ENCODE measurements at regions not wholly inside any gene's neighbourhood (a gene's known extent, or its start where the extent isn't known, plus 50 kb on each side); places are given as distances from the start of the nearest gene placed in this dataset.
"Not testable (repeated sequence)": the region's sequence is repeated elsewhere in the genome, so short reads cannot be mapped to it uniquely, and the experiment has no call there.

DNA sequence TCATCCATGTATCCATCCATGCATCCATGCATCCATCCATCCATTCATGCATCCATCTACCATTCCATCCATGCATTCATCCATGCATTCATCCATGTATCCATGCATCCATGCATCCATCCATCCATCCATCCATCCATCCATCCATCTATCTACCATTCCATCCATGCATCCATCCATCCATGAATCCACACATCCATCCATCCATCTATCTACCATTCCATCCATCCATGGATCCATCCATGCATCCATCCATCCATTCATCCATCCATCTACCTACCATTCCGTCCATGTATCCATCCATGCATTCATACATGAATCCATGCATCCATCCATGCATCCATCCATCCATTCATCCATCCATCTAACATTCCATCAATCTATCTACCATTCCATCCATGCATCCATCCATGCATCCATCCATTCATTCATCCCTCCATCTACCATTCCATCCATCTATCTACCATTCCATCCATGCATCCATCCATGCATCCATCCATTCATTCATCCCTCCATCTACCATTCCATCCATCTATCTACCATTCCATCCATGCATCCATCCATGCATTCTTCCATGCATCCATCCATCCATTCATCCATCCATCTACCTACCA, 257.2 kb downstream of the CRLF2 start:
- H4K20me1 ChIP-seq (ENCODE audit: control insufficient read depth, insufficient read depth); H3K4me2 ChIP-seq (ENCODE audit: control insufficient read depth, insufficient read depth); CTCF ChIA-PET; intact Hi-C loops (cut with micrococcal nuclease; ENCODE audit: unreplicated experiment); H3K9ac ChIP-seq (ENCODE audit: control insufficient read depth, insufficient read depth, low read length); SMC1A ChIA-PET (ENCODE audit: uncharacterized antibody, unreplicated experiment); RAD21 ChIA-PET (ENCODE audit: unreplicated experiment); ATAC-seq; POLR2A ChIA-PET; H3K79me2 ChIP-seq (ENCODE audit: control insufficient read depth, insufficient read depth, low read length); H3K27me3 ChIP-seq (replicated peaks in 1 of 2; ENCODE audit: control insufficient read depth in 2 of 2, insufficient read depth in 2 of 2, low read length in 1 of 2); H3K9me3 ChIP-seq (replicated peaks; ENCODE audit: control insufficient read depth, insufficient read depth, low read length); BruUV-seq (replicated peaks); H3K36me3 ChIP-seq (ENCODE audit: control insufficient read depth in 2 of 2, insufficient read depth in 2 of 2, low read length in 1 of 2); H3K4me1 ChIP-seq (ENCODE audit: control insufficient read depth, insufficient read depth, low read length); DNase-seq (ENCODE audit: low read depth, low spot score); H3K4me3 ChIP-seq; H2AFZ ChIP-seq (ENCODE audit: control insufficient read depth, low read depth, low read length); H3K27ac ChIP-seq (ENCODE audit: control insufficient read depth, insufficient read depth); in situ Hi-C loops (cut with MboI); FAIRE-seq: not testable (repeated sequence)
- 0% methylated on average over 1 of the region's 1 CpG for WGBS (ENCODE audit: insufficient coverage, insufficient replicate concordance, low lambda C conversion rate, missing lambda C conversion rate)

GRCh38 chrX:953879-954482, 258.5 kb downstream of the CRLF2 start:
- SMC1A ChIA-PET (ENCODE audit: uncharacterized antibody, unreplicated experiment), result no interaction called here
- Histone ChIP-seq H3K27ac (ENCODE audit: control insufficient read depth, insufficient read depth) (no peak overlapping the region), H3K4me1 (ENCODE audit: control insufficient read depth, insufficient read depth, low read length) (no peaks in the 10 kb centered on the region), H3K4me2 (ENCODE audit: control insufficient read depth, insufficient read depth) (no peak overlapping the region), H3K36me3 (ENCODE audit: control insufficient read depth in 2 of 2, insufficient read depth in 2 of 2, low read length in 1 of 2) (no peaks in the 10 kb centered on the region), H2AFZ (ENCODE audit: control insufficient read depth, low read depth, low read length) (no peak overlapping the region), H3K27me3 (replicated peaks in 1 of 2; ENCODE audit: control insufficient read depth in 2 of 2, insufficient read depth in 2 of 2, low read length in 1 of 2) (no peaks in the 10 kb centered on the region), H3K9me3 (replicated peaks; ENCODE audit: control insufficient read depth, insufficient read depth, low read length) (no peaks in the 10 kb centered on the region; the same call in 2 of the 3 replicates), H4K20me1 (ENCODE audit: control insufficient read depth, insufficient read depth) (no peaks in the 10 kb centered on the region), H3K79me2 (ENCODE audit: control insufficient read depth, insufficient read depth, low read length) (no peaks in the 10 kb centered on the region), H3K9ac (ENCODE audit: control insufficient read depth, insufficient read depth, low read length) (no peak overlapping the region), H3K4me3 (no peak overlapping the region)
- no peak for ATAC-seq
- DNase-seq (ENCODE audit: low read depth, low spot score), result no peak
- RAD21 ChIA-PET (ENCODE audit: unreplicated experiment), result no interaction called here
- TF ChIP-seq BCL3 (IDR thresholded peaks at IDR 0.05; ENCODE audit: borderline replicate concordance, insufficient read depth, low read depth, low read length, poor library complexity, severe bottlenecking), result no peak
- no peak for TF ChIP-seq ZNF592 (IDR thresholded peaks at IDR 0.05)
- TF ChIP-seq, protein P1, sequence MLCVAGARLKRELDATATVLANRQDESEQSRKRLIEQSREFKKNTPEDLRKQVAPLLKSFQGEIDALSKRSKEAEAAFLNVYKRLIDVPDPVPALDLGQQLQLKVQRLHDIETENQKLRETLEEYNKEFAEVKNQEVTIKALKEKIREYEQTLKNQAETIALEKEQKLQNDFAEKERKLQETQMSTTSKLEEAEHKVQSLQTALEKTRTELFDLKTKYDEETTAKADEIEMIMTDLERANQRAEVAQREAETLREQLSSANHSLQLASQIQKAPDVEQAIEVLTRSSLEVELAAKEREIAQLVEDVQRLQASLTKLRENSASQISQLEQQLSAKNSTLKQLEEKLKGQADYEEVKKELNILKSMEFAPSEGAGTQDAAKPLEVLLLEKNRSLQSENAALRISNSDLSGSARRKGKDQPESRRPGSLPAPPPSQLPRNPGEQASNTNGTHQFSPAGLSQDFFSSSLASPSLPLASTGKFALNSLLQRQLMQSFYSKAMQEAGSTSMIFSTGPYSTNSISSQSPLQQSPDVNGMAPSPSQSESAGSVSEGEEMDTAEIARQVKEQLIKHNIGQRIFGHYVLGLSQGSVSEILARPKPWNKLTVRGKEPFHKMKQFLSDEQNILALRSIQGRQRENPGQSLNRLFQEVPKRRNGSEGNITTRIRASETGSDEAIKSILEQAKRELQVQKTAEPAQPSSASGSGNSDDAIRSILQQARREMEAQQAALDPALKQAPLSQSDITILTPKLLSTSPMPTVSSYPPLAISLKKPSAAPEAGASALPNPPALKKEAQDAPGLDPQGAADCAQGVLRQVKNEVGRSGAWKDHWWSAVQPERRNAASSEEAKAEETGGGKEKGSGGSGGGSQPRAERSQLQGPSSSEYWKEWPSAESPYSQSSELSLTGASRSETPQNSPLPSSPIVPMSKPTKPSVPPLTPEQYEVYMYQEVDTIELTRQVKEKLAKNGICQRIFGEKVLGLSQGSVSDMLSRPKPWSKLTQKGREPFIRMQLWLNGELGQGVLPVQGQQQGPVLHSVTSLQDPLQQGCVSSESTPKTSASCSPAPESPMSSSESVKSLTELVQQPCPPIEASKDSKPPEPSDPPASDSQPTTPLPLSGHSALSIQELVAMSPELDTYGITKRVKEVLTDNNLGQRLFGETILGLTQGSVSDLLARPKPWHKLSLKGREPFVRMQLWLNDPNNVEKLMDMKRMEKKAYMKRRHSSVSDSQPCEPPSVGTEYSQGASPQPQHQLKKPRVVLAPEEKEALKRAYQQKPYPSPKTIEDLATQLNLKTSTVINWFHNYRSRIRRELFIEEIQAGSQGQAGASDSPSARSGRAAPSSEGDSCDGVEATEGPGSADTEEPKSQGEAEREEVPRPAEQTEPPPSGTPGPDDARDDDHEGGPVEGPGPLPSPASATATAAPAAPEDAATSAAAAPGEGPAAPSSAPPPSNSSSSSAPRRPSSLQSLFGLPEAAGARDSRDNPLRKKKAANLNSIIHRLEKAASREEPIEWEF (IDR thresholded peaks at IDR 0.05; ENCODE audit: insufficient replicate concordance, low read depth, low read length), result no peak
- intact Hi-C loops (cut with micrococcal nuclease; ENCODE audit: unreplicated experiment), result no loop called here
- no peak for FAIRE-seq
- POLR2A ChIA-PET, result no interaction called here
- in situ Hi-C loops (cut with MboI), result no loop called here
- CTCF ChIA-PET, result no interaction called here
- BruUV-seq (replicated peaks), result no TSS peak
